VCaP (cell line): ENCODE measurements at regions not wholly inside any gene's neighbourhood (a gene's known extent, or its start where the extent isn't known, plus 50 kb on each side); places are given as distances from the start of the nearest gene placed in this dataset.
A peak's percentile ranks its signal among the peaks of the same experiment; 100 is the strongest.

ENCODE experiments used
- H3K27ac ChIP-seq: fragments of 450-650 bp; 2 replicates; pipeline ENCODE4 v1.5.1; 2017
- CTCF ChIP-seq: fragments of 450-650 bp; conservative IDR thresholded peaks from 2 replicates; pipeline ENCODE4 v1.5.1; 2017; ENCODE audit warnings: mild to moderate bottlenecking, moderate library complexity

GRCh38 chr1:226482196-226482595 lies 66.4 kb upstream of the STUM start:
- peak overlapping the region; percentile 97 for H3K27ac ChIP-seq
- no peak for TF ChIP-seq CTCF

- TF ChIP-seq CTCF: no peak
- peak overlapping the region; percentile 97; the same call in 1 of the 2 replicates for H3K27ac ChIP-seq
Measured at GRCh38 chr1:226482975-226483700, 65.4 kb upstream of the STUM start.

- TF ChIP-seq CTCF: no peak
- H3K27ac ChIP-seq: no peak overlapping the region
Measured at GRCh38 chr1:226485192-226485591, 63.4 kb upstream of the STUM start.

GRCh38 chr1:226486161-226486560 lies 62.4 kb upstream of the STUM start:
- no peak for TF ChIP-seq CTCF
- H3K27ac ChIP-seq: no peak overlapping the region

- H3K27ac ChIP-seq: no peak overlapping the region
- no peak for TF ChIP-seq CTCF
Measured at GRCh38 chr1:226487921-226488320, 60.6 kb upstream of the STUM start.

GRCh38 chr1:226489718-226490425 lies 58.7 kb upstream of the STUM start:
- no peak for TF ChIP-seq CTCF
- no peak overlapping the region for H3K27ac ChIP-seq

- no peak overlapping the region for H3K27ac ChIP-seq
- TF ChIP-seq CTCF: no peak
Measured at GRCh38 chr1:226490426-226490809, 58.1 kb upstream of the STUM start.
